GM12874 (cell line): ENCODE measurements at regions not wholly inside any gene's neighbourhood (a gene's known extent, or its start where the extent isn't known, plus 50 kb on each side); places are given as distances from the start of the nearest gene placed in this dataset.

Experiments
- CTCF ChIP-seq: IDR thresholded peaks from 2 replicates; pipeline ENCODE4 v1.5.1; 2011; ENCODE audit warnings: low read depth, mild to moderate bottlenecking, control low read depth, low read length, moderate library complexity; ENCODE audit not compliant: insufficient read depth

GRCh38 chr9:22650946-22651345 is 204.3 kb downstream of the DMRTA1 start:
- no peak for TF ChIP-seq CTCF

- no peak for TF ChIP-seq CTCF
Observed at GRCh38 chr9:22654833-22655232, 208.2 kb downstream of the DMRTA1 start.

- no peak for TF ChIP-seq CTCF
Observed at GRCh38 chr9:22657713-22658112, 211.1 kb downstream of the DMRTA1 start.

GRCh38 chr9:22682536-22682935 is 235.9 kb downstream of the DMRTA1 start:
- no peak for TF ChIP-seq CTCF

DNA sequence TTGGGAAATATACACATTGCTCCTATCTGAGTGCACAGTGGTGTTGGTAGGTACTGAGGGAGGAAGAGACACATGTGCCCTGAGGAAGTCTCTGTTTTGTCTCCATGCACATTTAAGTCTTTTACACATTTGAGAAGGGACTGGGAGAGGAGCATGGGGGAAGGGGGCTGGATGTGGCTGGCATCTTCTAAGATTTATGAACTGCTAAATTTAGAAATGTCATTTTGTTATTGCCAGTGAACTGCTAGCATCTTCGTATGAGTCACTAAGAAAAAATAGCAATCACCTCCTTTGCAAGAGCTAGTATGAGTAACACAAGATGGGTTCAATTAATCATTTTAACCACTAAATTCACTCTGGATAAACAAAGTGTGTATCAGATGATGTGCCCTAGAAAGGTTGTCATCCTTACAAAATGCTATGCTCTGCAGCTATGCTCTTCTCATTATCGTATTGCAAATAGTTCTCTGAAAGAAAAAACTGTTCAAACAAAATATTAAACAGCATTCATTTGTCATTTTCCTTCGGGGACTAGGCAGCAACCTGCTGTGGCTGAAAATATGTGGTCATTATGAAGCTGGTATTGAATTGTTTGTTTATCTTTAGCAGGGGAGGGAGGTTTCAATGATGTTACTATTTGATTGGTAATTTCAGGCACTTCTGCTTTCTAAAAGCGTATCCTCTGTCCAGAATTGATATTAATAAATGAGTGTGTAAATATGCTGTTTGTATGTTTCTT is 236.5 kb downstream of the DMRTA1 start:
- no peak for TF ChIP-seq CTCF

DNA sequence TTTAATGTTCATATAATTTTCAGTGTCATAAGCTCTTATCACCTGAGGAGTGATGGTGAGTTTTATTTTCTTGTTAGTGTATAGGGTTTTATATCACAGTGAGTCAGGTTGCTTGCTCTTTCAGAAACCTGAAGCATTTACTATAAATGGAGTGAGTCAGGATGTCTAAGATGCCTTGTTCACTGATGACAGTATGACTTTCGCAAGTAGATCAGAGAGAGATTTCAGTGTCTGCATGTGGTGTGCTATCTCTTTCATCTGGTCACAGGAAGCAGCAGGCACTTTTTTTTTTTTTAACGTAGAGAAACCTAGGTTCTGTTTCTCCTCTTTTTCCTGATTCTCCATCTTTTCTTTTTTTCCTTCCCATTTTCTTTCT is 237.1 kb downstream of the DMRTA1 start:
- no peak for TF ChIP-seq CTCF

- no peak for TF ChIP-seq CTCF
Observed at GRCh38 chr9:22693156-22693555, 246.5 kb downstream of the DMRTA1 start.
